ENCODE measurements at regions not wholly inside any gene's neighbourhood (a gene's known extent, or its start where the extent isn't known, plus 50 kb on each side); places are given as distances from the start of the nearest gene placed in this dataset.

- Histone ChIP-seq H3K4me3 (ENCODE audit: low read length) (no peak overlapping the region), H3K4me1 (ENCODE audit: control insufficient read depth, low read length) (no peaks in the 10 kb centered on the region), H3K27me3 (ENCODE audit: control insufficient read depth, low read length) (no peaks in the 10 kb centered on the region), H3K4me2 (ENCODE audit: low read length) (no peak overlapping the region), H3K27ac (ENCODE audit: low read depth, low read length) (no peak overlapping the region), H3K9me2 (replicated peaks; ENCODE audit: control insufficient read depth, low read length) (no peaks in the 10 kb centered on the region), H3K79me2 (ENCODE audit: control insufficient read depth, low read length) (no peaks in the 10 kb centered on the region), H3K9me3 (ENCODE audit: control insufficient read depth, insufficient read depth, low read length) (no peaks in the 10 kb centered on the region), H4K20me1 (ENCODE audit: control insufficient read depth, insufficient read depth, low read depth, low read length) (no peaks in the 10 kb centered on the region), H3F3A (ENCODE audit: control insufficient read depth, insufficient read depth) (no peaks in the 10 kb centered on the region), H3K36me3 (ENCODE audit: control insufficient read depth, low read length) (no peaks in the 10 kb centered on the region)
- no peak for TF ChIP-seq CTCF (IDR thresholded peaks at IDR 0.05; ENCODE audit: low read depth, low read length, poor library complexity, severe bottlenecking)
- no peak for TF ChIP-seq EZH2phosphoT487 (IDR thresholded peaks at IDR 0.05; ENCODE audit: borderline replicate concordance, low read length)
Measured at GRCh38 chr2:18668221-18668620, 78.9 kb upstream of the NT5C1B start.

GRCh38 chr2:18664421-18664820 lies 75.1 kb upstream of the NT5C1B start:
- H3F3A ChIP-seq (ENCODE audit: control insufficient read depth, insufficient read depth): no peaks in the 10 kb centered on the region

GRCh38 chr2:18663861-18664260 lies 74.5 kb upstream of the NT5C1B start:
- Histone ChIP-seq H3K79me2 (ENCODE audit: control insufficient read depth, low read length) (no peaks in the 10 kb centered on the region), H3F3A (ENCODE audit: control insufficient read depth, insufficient read depth) (no peaks in the 10 kb centered on the region), H3K27ac (ENCODE audit: low read depth, low read length) (no peak overlapping the region), H3K9me2 (replicated peaks; ENCODE audit: control insufficient read depth, low read length) (no peaks in the 10 kb centered on the region), H3K27me3 (ENCODE audit: control insufficient read depth, low read length) (no peaks in the 10 kb centered on the region), H3K4me2 (ENCODE audit: low read length) (no peak overlapping the region), H3K4me3 (ENCODE audit: low read length) (no peak overlapping the region), H4K20me1 (ENCODE audit: control insufficient read depth, insufficient read depth, low read depth, low read length) (no peaks in the 10 kb centered on the region), H3K36me3 (ENCODE audit: control insufficient read depth, low read length) (no peaks in the 10 kb centered on the region), H3K4me1 (ENCODE audit: control insufficient read depth, low read length) (no peaks in the 10 kb centered on the region), H3K9me3 (ENCODE audit: control insufficient read depth, insufficient read depth, low read length) (no peaks in the 10 kb centered on the region)
- TF ChIP-seq CTCF (IDR thresholded peaks at IDR 0.05; ENCODE audit: low read depth, low read length, poor library complexity, severe bottlenecking): no peak
- TF ChIP-seq EZH2phosphoT487 (IDR thresholded peaks at IDR 0.05; ENCODE audit: borderline replicate concordance, low read length): no peak

More at GRCh38 chr2:18664421-18664820, 75.1 kb upstream of the NT5C1B start:
- H3K36me3 ChIP-seq (ENCODE audit: control insufficient read depth, low read length): no peaks in the 10 kb centered on the region
- no peak for TF ChIP-seq EZH2phosphoT487 (IDR thresholded peaks at IDR 0.05; ENCODE audit: borderline replicate concordance, low read length)
- no peak for TF ChIP-seq CTCF (IDR thresholded peaks at IDR 0.05; ENCODE audit: low read depth, low read length, poor library complexity, severe bottlenecking)
- no peak overlapping the region for H3K4me2 ChIP-seq (ENCODE audit: low read length)
- no peaks in the 10 kb centered on the region for H4K20me1 ChIP-seq (ENCODE audit: control insufficient read depth, insufficient read depth, low read depth, low read length)
- H3K27ac ChIP-seq (ENCODE audit: low read depth, low read length): no peak overlapping the region
- H3K27me3 ChIP-seq (ENCODE audit: control insufficient read depth, low read length): no peaks in the 10 kb centered on the region
- no peaks in the 10 kb centered on the region for H3K9me3 ChIP-seq (ENCODE audit: control insufficient read depth, insufficient read depth, low read length)
- H3K4me1 ChIP-seq (ENCODE audit: control insufficient read depth, low read length): no peaks in the 10 kb centered on the region
- H3K9me2 ChIP-seq (replicated peaks; ENCODE audit: control insufficient read depth, low read length): no peaks in the 10 kb centered on the region
- no peak overlapping the region for H3K4me3 ChIP-seq (ENCODE audit: low read length)
- H3K79me2 ChIP-seq (ENCODE audit: control insufficient read depth, low read length): no peaks in the 10 kb centered on the region

GRCh38 chr2:18662689-18663088 lies 73.3 kb upstream of the NT5C1B start:
- no peaks in the 10 kb centered on the region for H3K27me3 ChIP-seq (ENCODE audit: control insufficient read depth, low read length)
- no peak overlapping the region for H3K27ac ChIP-seq (ENCODE audit: low read depth, low read length)
- no peak for TF ChIP-seq CTCF (IDR thresholded peaks at IDR 0.05; ENCODE audit: low read depth, low read length, poor library complexity, severe bottlenecking)
- H3K9me3 ChIP-seq (ENCODE audit: control insufficient read depth, insufficient read depth, low read length): no peaks in the 10 kb centered on the region
- H3K4me3 ChIP-seq (ENCODE audit: low read length): no peak overlapping the region
- no peaks in the 10 kb centered on the region for H3K36me3 ChIP-seq (ENCODE audit: control insufficient read depth, low read length)
- H3K9me2 ChIP-seq (replicated peaks; ENCODE audit: control insufficient read depth, low read length): no peaks in the 10 kb centered on the region
- no peaks in the 10 kb centered on the region for H3F3A ChIP-seq (ENCODE audit: control insufficient read depth, insufficient read depth)
- H3K4me1 ChIP-seq (ENCODE audit: control insufficient read depth, low read length): no peaks in the 10 kb centered on the region
- H3K79me2 ChIP-seq (ENCODE audit: control insufficient read depth, low read length): no peaks in the 10 kb centered on the region
- no peaks in the 10 kb centered on the region for H4K20me1 ChIP-seq (ENCODE audit: control insufficient read depth, insufficient read depth, low read depth, low read length)
- no peak overlapping the region for H3K4me2 ChIP-seq (ENCODE audit: low read length)

Measured in DOHH2 (cell line).